ENCODE measurements at regions not wholly inside any gene's neighbourhood (a gene's known extent, or its start where the extent isn't known, plus 50 kb on each side); places are given as distances from the start of the nearest gene placed in this dataset.

GRCh38 chr3:44067431-44067830 lies 174.3 kb upstream of the TOPAZ1 start:
- TF ChIP-seq EZH2 (IDR thresholded peaks at IDR 0.05; ENCODE audit: borderline replicate concordance, insufficient read depth, low read length, poor library complexity, severe bottlenecking) (no peak), POLR2AphosphoS5 (IDR thresholded peaks at IDR 0.05) (no peak), TAF1 (IDR thresholded peaks at IDR 0.05; ENCODE audit: low read depth) (no peak), EP300 (conservative IDR thresholded peaks at IDR 0.05; ENCODE audit: poor library complexity, severe bottlenecking) (no peak)
- TF ChIP-seq, protein P1, sequence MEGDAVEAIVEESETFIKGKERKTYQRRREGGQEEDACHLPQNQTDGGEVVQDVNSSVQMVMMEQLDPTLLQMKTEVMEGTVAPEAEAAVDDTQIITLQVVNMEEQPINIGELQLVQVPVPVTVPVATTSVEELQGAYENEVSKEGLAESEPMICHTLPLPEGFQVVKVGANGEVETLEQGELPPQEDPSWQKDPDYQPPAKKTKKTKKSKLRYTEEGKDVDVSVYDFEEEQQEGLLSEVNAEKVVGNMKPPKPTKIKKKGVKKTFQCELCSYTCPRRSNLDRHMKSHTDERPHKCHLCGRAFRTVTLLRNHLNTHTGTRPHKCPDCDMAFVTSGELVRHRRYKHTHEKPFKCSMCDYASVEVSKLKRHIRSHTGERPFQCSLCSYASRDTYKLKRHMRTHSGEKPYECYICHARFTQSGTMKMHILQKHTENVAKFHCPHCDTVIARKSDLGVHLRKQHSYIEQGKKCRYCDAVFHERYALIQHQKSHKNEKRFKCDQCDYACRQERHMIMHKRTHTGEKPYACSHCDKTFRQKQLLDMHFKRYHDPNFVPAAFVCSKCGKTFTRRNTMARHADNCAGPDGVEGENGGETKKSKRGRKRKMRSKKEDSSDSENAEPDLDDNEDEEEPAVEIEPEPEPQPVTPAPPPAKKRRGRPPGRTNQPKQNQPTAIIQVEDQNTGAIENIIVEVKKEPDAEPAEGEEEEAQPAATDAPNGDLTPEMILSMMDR (IDR thresholded peaks at IDR 0.05; ENCODE audit: poor library complexity, severe bottlenecking): no peak
- TF ChIP-seq, protein P2, sequence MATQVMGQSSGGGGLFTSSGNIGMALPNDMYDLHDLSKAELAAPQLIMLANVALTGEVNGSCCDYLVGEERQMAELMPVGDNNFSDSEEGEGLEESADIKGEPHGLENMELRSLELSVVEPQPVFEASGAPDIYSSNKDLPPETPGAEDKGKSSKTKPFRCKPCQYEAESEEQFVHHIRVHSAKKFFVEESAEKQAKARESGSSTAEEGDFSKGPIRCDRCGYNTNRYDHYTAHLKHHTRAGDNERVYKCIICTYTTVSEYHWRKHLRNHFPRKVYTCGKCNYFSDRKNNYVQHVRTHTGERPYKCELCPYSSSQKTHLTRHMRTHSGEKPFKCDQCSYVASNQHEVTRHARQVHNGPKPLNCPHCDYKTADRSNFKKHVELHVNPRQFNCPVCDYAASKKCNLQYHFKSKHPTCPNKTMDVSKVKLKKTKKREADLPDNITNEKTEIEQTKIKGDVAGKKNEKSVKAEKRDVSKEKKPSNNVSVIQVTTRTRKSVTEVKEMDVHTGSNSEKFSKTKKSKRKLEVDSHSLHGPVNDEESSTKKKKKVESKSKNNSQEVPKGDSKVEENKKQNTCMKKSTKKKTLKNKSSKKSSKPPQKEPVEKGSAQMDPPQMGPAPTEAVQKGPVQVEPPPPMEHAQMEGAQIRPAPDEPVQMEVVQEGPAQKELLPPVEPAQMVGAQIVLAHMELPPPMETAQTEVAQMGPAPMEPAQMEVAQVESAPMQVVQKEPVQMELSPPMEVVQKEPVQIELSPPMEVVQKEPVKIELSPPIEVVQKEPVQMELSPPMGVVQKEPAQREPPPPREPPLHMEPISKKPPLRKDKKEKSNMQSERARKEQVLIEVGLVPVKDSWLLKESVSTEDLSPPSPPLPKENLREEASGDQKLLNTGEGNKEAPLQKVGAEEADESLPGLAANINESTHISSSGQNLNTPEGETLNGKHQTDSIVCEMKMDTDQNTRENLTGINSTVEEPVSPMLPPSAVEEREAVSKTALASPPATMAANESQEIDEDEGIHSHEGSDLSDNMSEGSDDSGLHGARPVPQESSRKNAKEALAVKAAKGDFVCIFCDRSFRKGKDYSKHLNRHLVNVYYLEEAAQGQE (IDR thresholded peaks at IDR 0.05; ENCODE audit: borderline replicate concordance): no peak

Data from neural cell (in vitro differentiated cells).